HG03520 (cell line): ENCODE measurements at regions not wholly inside any gene's neighbourhood (a gene's known extent, or its start where the extent isn't known, plus 50 kb on each side); places are given as distances from the start of the nearest gene placed in this dataset.
A peak's percentile ranks its signal among the peaks of the same experiment; 100 is the strongest.
"Not testable (repeated sequence)": the region's sequence is repeated elsewhere in the genome, so short reads cannot be mapped to it uniquely, and the experiment has no call there.

ENCODE experiments used
- ATAC-seq: cut with Tn5 transposase; IDR thresholded peaks from one replicate; pipeline ENCODE4 v1.9.1; 2021; ENCODE audit warnings: mild to moderate bottlenecking, moderate library complexity; ENCODE audit not compliant: unreplicated experiment

DNA sequence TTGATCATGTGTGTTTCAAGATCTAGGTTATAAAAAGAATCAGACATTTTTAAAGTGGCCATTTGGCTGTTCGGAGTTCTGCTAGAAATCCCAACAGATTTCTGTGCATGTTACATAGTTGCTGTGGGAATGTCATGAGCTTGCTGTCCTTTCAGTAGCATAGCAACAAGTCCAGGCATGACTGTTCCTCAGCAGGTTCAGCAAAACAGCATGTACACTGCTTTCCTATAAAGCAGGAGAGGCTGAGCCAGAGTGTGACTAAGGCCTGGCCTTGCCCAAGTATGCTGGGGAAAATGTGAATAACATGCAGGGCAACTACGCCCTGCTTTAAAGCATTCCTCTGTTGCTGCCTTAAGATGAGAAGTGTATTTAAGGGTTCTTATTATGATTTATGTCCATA is 217.1 kb upstream of the SMIM31 start:
- ATAC-seq = no peak

DNA sequence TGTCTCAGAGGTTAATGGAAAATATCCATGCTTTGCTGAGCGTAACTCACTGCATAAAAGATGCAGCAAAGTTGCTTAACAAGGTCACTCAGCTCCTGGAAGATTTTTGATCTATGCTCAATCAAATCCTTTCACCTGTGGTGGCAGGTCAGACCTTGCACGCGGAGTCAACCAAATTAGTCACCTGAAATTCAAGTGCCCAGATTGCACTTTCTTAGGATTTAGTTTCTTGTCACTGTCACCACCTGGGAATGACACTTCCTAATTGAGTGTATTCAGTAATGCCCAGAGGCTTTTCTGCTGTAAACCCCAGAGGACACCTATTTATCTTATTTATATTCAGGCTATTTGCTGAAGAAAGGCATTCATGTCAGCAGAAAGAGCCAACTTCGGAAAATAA is 215.8 kb upstream of the SMIM31 start:
- ATAC-seq = no peak

DNA sequence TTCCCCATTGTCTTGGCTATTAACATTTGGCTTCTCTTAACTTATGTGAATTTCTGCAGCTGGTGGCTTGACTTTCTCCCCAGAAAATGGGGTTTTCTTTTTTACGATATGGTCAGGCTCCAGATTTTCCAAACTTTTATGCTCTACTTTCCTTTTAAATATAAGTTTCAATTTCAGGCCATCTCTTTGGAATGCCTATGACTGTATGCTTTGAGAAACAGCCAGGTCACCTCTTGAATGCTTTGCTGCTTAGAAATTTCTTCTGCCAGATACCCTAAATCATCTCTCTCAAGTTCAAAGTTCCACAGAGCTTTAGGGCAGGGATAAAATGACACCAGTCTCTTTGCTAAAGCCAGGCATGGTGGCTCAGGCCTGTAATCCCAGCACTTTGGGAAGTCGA is 212.9 kb upstream of the SMIM31 start:
- no peak for ATAC-seq

DNA sequence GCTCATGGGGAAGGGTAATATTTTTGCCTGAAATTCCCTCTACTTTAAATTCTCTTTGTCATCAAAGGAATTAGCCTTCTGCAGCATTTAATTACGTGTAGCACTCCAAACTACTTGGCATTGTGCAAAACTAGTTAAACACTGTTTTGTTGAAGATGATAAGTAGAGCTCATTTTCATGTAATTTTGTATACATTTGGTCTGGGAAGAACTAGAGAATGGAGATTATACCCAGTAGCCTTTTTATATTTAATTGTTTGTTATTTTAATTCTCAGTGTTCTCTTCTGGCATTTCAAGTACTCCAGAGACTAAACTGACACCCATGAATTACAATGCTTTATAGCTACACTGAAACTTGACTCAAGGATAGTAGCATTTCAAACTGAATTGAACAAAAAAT is 211.5 kb upstream of the SMIM31 start:
- ATAC-seq = no peak

DNA sequence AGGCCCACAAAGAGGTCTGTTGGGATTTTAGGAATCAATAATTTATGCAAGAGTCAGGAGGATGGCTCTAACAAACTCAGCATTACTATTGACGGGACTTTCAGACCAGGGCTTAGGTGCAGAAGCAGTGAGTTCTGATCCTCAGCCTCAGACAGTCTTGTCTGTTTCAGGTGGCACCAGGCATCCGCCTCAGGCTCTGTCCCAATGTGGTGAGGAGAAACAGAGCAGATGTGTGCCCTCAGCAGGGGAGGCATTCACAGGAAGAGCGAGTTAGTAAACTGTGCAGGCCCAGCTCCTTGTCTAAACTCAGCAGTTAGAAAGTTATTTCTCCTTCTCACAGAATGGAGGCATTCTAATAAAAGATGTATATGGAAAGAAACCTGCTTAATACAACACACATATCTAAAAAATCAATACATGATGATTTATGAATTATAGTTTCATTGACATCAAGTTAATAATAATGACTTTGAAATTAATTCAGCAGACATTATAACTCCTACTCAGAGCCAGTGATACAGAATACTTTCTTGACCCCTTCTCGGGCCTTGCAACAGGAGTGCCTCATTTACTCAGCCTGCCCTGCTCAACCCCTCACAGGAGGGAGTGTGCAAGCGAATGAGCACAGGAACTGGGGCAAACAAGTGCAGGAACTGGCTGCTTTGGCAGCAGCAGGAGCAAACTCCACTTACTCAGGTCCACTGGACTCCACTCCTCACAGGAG is 202.8 kb upstream of the SMIM31 start:
- no peak for ATAC-seq

DNA sequence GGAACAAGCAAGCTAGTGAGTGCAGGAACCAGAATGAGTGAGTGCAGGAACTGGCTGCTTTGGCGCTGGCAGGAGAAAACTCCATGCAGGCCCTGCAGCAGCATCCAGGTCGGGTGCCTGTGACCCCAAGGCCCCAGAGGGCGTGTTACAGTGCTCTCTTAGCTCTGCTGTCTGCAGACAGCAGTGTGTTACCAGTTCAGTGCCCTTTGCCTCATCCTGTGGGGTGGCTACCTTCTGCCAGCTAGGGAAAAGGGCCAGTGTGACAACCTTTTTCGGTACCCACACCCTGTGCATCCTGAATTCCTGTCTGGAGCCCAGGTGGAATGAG is 202.3 kb upstream of the SMIM31 start:
- no peak for ATAC-seq

DNA sequence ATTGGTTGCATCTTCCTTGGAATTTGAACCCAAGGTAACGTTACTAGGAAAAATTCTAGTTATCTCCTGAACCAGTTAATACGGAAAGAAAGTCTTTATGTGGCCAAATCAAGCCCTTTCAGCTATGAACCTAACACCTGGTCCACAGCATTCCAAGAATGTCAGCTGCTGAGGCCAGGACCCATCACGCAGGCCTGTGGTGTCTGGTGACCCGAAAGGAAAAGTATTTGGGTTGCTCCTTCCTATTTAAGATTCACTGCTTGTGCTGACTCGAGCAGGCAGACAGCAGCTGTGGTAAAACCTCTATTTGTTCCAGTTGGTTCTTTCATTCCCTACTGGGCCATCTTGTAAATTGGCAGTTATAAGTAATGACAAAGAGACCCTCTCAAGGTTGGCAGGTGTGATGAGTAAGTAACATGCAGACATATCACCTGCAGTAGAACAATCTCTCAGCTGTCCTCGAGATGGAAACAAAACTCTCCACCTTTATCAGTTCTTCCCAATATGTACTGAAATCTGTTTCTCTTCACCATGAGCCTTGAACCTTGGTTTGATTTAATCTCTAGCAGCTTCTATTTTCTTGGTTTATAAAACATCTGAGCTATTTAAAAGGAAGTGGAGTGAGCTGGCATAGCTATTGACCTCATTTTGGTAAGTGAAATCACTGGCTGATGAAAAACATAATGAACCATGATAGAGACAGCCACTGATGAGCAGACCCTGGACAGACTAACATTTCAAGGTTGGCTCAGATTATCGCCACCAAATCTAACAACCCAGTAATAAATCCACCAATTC is 182.1 kb upstream of the SMIM31 start:
- no peak for ATAC-seq

DNA sequence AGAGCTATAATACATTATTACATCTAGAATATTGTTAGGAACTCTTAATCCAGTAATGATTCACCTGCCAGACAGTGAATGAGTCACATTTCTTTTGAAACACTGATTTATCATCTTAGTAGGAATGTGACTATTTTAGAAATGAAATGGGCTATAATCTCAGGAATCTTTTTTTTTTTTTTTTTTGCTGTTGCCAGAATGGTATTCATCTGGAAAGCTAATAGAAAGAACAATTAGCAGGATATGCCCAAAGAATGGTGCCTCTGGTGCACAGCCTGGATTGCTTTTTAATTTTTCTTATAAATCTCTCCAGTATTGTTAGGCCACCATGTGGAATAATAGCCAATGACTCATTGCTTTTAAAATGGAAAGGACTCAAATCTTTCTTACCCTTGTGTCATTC is 181.1 kb upstream of the SMIM31 start:
- no peak for ATAC-seq

DNA sequence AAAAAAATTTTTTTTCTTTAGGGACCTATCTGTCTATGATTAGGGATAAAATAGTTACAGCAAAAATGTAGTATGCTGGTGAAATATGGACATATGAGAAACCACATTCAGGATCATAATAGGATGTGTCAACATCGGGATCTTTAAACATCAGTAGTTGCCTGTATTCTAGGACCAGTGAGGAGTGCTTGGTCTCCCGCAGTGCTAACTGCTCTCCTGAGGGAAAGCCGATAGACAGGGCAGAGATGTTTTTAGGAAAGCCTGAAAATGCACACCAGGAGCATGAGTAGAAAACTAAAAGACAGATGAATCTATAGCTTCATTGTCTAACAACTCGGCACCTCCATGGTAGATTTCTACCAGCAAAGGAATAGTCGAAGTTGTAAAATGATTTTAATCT is 178.1 kb upstream of the SMIM31 start:
- ATAC-seq = no peak

DNA sequence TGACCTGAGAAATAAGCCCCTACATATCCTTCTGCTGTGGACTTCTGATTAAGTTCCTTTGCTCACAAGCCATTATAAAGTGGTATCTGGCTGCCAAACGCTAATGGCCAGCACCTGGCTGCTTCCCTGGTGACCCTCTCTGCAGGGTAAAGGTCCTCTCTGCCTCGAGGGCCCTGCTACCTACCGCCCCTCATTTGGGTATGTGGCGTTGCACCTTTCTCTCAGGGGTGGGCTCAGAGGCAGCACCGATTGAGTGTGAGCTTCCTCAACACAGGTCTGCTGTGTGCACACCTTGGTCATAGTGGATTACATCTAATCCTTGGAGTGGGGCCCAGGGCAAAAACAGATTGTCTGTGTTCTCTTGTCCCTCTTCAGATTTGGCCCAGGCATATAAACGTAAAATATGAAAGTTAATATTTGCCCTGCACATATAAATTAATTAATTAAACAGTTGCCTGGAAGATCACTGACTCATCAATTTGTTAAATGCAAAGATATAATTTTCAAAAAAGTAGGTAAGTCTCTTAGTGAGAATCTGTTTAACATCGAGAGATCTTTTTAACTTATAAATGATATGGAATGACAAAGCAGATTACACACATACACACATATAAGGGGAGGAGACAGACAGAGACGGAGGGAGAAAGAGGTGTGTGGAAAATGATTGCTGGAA is 174.5 kb upstream of the SMIM31 start:
- ATAC-seq = no peak

DNA sequence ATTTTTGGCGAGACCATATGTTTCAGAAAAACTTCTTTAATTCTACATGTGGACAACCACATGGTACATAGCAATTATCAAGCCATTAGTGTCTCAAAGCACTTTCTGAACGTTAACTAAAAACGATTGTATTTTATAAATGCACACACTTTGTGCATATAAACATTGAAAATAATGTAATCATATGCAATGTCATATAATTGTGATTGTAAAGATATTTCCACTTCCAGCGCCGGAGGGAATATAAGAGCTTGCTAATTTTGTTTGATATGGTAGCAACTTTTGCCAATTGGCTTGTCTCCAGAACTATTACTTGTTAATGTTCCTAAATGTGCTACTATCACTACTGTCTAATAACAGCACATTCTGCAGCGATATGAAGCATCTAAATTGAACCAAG is 162.3 kb upstream of the SMIM31 start:
- ATAC-seq = no peak

DNA sequence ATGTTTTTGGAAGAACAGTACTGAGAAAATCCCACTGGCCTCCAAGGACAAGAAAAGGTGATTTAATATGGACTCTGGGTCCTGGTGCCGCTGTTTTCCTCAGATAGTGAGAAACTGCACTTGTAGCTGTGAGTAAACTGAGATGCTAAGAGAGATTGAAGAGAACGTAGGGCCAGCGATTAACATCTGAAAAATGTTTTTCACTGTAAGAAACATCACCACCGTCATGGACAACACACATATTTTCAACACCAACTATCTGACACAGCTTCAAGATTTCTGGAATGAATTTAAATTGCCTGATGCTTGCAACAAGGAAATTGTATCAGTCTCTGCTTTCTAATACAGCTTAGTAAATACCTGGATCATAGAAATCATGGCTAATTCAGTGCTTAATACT is 158.2 kb upstream of the SMIM31 start:
- ATAC-seq = no peak

DNA sequence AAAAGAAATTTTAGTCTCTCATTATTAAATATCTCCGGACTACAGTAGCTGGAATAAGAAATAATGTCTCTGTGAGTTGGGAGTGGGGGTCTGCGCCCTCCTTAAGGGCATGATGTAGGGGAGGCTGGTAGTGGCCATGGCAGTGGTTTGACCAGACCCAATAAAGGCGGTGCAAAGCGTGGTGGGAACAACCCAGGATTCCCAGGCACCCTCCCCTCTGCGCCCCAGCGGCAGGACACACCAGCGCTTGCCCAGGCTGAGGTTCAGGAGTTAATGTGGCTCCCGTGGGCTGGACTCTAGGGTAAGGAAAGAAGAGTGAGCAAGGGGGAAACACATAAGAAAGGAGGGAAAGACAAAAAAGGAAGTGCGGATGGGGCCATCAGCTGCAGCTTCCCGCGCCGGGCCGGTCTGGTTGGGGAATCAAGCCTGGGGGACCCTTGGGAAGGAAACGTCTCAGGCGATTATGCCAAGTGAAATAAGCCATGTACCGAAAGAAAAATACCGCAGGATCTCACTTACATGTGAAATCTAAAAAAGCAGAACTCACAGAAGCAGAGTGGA is 157.5 kb upstream of the SMIM31 start:
- no peak for ATAC-seq

DNA sequence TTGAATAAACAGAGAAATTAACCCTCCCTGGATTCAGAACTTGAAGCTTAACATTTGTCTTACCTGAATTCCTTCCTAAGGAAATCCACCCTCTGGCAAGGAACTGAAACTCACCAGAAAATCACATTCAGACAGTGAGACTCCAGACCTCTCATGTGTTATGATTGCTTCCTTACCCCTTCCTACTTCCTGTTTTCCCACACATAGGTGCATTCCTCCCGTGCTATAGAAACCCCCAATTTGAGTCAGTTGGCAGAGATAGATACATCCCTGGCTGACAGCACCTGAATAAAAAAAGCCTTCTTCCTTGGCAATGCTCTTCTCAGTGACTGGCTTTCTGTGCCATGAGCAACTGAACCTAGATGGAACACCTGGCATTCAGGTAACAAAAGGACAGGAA is 157.0 kb upstream of the SMIM31 start:
- no peak for ATAC-seq

DNA sequence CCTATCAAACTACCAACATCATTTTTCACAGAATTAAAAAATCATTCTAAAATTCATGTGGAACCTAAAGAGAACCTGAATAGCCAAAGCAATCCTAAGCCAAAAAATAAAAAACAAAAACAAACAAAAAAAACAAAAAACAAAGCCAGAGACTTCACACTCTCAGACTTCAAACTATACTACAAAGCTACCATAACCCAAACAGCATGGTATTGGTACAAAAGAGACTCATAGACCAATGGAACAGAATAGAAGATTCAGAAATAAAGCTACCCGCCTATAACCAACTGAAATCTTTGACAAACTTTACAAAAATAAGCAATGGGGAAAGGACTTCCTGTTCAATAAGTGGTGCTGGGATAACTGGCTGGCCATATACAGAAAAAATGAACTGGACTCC is 152.3 kb upstream of the SMIM31 start:
- ATAC-seq = no peak

DNA sequence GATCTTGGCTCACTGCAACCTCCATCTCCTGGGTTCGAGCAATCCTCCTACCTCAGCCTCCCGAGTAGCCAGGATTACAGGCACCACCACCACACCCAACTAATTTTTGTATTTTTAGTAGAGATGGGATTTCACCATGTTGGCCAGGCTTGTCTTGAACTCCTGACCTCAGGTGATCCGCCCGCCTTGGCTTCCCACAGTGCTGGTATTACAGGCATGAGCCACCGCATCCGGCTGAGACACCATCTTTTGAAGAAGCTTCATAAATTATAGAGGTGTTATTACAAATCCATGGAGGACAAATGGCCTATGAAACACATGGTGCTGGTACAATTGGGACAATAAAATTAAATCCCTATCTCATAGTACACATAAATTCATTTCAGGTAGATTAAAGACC is 148.1 kb upstream of the SMIM31 start:
- ATAC-seq = not testable (repeated sequence)

DNA sequence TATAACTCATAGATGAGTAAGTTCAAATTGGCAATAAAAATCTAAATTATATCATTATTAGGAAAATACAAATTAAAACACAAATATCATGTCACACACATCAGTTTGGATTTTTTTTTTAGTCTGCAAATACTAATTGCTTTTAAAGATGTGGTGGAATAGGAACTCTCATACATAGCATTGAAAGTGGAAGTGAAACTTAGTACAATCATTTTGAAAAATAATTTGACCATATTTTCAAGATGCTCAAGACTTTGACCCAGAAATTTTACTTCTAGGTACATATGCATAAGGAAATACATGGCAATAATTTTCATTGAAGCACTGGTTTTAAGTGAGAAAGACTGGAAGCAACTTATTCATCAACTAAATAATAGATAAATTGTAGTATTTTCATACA is 147.5 kb upstream of the SMIM31 start:
- ATAC-seq = peak; percentile 99

DNA sequence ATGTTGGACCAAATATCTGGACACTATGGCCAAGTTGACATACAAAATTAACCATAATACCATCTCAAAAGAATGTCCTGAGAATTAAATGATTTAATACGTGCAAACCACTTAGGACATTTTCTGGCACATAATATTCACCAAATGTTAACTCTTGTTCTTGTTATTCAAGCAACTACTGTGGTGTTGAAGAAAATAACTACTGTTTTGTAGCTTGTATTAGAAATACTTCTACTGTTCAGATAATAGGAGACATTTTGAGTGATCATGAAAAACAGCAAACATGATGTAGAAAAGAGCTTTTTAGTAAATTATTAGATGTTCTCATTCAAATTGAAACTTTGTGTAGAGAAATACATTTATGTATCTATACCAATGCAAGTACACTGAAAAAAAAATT is 140.7 kb upstream of the SMIM31 start:
- ATAC-seq = no peak

DNA sequence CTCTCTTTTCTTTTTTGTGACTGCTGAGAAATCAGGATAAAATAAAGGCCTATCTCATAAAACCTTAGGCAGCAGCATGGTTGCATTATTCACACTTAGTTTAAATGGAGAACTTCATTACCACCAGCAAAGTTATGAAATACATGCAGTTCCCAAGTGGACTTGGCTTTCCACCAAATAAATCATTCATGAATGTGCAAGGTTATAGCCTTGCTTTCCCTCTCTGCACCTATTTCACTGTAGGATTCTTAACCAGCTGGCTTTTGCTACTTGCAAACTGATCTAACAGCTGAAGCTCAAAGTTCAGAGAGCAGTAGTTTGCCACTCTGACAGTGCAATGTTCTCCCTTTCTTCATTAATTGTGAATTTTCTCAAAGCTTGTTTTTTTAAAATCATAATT is 140.1 kb upstream of the SMIM31 start:
- no peak for ATAC-seq

DNA sequence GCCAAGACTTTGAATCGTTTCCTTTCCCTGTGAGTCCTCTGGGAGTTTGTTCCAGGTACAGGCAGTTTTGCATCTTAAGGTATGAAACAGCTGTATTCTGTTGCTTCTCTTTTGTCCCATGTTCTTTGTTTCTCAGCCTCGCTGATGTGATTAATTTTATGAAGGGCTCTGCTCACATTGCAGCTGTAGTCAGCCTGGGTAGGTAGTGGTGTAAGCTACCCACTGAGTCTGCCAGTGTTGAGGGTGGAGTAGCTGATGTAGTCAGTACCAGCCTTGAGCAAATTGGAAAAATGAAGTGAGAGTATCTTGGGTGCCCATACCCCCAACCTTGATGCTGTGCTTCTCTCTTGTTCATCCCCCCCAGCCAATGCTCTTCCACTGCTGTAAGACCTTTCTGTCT is 139.6 kb upstream of the SMIM31 start:
- ATAC-seq = no peak

DNA sequence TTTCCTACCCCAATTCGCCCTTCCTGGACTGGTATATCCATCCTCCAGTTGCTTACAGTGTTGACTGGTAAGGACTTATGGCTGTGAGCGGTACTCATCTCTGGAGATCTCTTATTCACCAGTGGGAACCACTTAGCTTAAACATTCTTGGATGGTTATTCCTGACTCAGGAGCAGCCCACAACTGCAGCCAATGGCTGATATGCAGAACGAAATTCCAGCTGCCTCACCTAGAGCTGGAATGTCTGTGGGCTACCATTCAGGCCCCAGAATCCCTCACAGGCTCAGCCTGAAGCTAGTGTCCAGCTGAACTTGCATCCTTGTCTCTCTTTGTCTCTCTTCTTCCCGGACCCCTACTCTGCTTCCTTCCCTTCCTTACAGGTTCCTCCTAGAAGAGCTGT is 138.9 kb upstream of the SMIM31 start:
- no peak for ATAC-seq

DNA sequence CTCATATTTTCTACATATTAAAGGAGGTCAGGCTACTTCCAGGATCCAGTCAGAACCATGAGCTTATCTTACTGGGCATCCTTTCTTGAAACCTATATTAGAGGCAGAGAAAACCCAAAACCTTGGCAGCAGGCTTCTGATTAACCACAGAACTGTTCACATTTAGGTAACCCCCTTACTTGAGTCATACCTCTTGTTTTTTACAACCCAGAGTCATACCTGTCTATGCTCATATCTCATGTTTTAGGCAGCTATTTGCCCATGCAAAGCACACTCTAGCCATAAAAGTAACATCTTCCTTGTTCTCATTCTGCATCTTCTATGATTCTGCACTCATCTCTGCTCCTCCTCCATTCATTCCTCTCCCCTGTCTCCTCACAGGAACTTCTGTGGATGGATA is 138.0 kb upstream of the SMIM31 start:
- no peak for ATAC-seq
